GM12878 (cell line): ENCODE measurements at regions not wholly inside any gene's neighbourhood (a gene's known extent, or its start where the extent isn't known, plus 50 kb on each side); places are given as distances from the start of the nearest gene placed in this dataset.

Experiments used
- ATAC-seq: fragments of 200-7000 bp; cut with Tn5 transposase; 3 replicates; pipeline ENCODE4 v1.9.1; 2020; ENCODE audit warnings: mild to moderate bottlenecking, moderate library complexity
- BruUV-seq: library from RNA; stranded (reverse); fragments of 400-500 nt; replicated peaks from 2 replicates; lab custom pipeline; 2021; lab: Mats Ljungman, UMichigan
- CTCF ChIA-PET: fragments of 300-600 bp; sonication (Branson Sonifier 250); formaldehyde crosslinking; extraction: SDS; loops from one replicate; lab custom pipeline; 2021; ENCODE audit warnings: inconsistent platforms; lab: Yijun Ruan, JAX
- POLR2A ChIA-PET: fragments of 350-600 bp; formaldehyde crosslinking; extraction: SDS; loops from one replicate; lab custom pipeline; 2021; ENCODE audit warnings: inconsistent platforms; lab: Charles Lee
- RAD21 ChIA-PET: fragments of 300-600 bp; sonication (Branson Sonifier 250); formaldehyde crosslinking; loops from one replicate; lab custom pipeline; 2023; ENCODE audit warnings: antibody characterized with exemption; ENCODE audit not compliant: unreplicated experiment; lab: Charles Lee
- SMC1A ChIA-PET: fragments of 300-600 bp; sonication (Branson Sonifier 250); formaldehyde crosslinking; loops from one replicate; lab custom pipeline; 2023; ENCODE audit not compliant: unreplicated experiment, uncharacterized antibody; lab: Charles Lee
- DNase-seq: peaks from one replicate; pipeline ENCODE4 v3.0.0-alpha.2; 2011; ENCODE audit warnings: low read depth, low spot score
- FAIRE-seq: peaks from 3 replicates; lab custom pipeline; 2011; peaks lifted over from hg19 to GRCh38; lab: Jason Lieb, UNC
- H2AFZ ChIP-seq: 2 replicates; pipeline ENCODE4 v1.6.0; 2011; ENCODE audit warnings: low read depth, low read length, control low read depth; ENCODE audit not compliant: control insufficient read depth
- H3K27ac ChIP-seq: 2 replicates; pipeline ENCODE4 v1.5.1; 2011; ENCODE audit warnings: control low read depth; ENCODE audit not compliant: control insufficient read depth, insufficient read depth
- H3K27me3 ChIP-seq, 2 experiments: replicated peaks in 1 of 2; 2 replicates each; pipeline versions ENCODE4 v1.6.0 to v1.6.1; 2011; ENCODE audit warnings: low read length in 1 of 2; ENCODE audit not compliant: control insufficient read depth in 2 of 2, insufficient read depth in 2 of 2
- H3K36me3 ChIP-seq, 2 experiments: 2 replicates each; pipeline ENCODE4 v1.5.1; 2011; ENCODE audit warnings: low read length in 1 of 2; ENCODE audit not compliant: control insufficient read depth in 2 of 2, insufficient read depth in 2 of 2
- H3K4me1 ChIP-seq: 2 replicates; pipeline ENCODE4 v1.6.1; 2011; ENCODE audit warnings: mild to moderate bottlenecking, low read length, moderate library complexity, mixed read lengths; ENCODE audit not compliant: control insufficient read depth, insufficient read depth
- H3K4me2 ChIP-seq: 2 replicates; pipeline ENCODE4 v1.6.0; 2011; ENCODE audit warnings: control low read depth; ENCODE audit not compliant: control insufficient read depth, insufficient read depth
- H3K4me3 ChIP-seq: fragments of 200-600 bp; sonication (generic); 2 replicates; pipeline ENCODE4 v1.5.1; 2016
- H3K79me2 ChIP-seq: 2 replicates; pipeline ENCODE4 v1.6.0; 2011; ENCODE audit warnings: low read length; ENCODE audit not compliant: control insufficient read depth, insufficient read depth
- H3K9ac ChIP-seq: 2 replicates; pipeline ENCODE4 v1.8.0; 2011; ENCODE audit warnings: low read length, control low read depth, mixed read lengths; ENCODE audit not compliant: control insufficient read depth, insufficient read depth
- H3K9me3 ChIP-seq: replicated peaks from 3 replicates; pipeline ENCODE4 v1.5.1; 2011; ENCODE audit warnings: mild to moderate bottlenecking, low read length; ENCODE audit not compliant: control insufficient read depth, insufficient read depth
- H4K20me1 ChIP-seq: 2 replicates; pipeline ENCODE4 v1.6.0; 2011; ENCODE audit not compliant: control insufficient read depth, insufficient read depth
- ATF7 ChIP-seq: fragments of 450-650 bp; IDR thresholded peaks from 2 replicates; pipeline ENCODE4 v1.6.1; 2016; ENCODE audit warnings: low read depth, mild to moderate bottlenecking
- BHLHE40 ChIP-seq, 2 experiments: fragments of 450-650 bp in 1 of 2; IDR thresholded peaks; 2 replicates each; pipeline ENCODE4 v1.6.1; 2011 to 2017; ENCODE audit warnings: low read depth in 2 of 2, borderline replicate concordance in 1 of 2, improper control_type of control experiment in 1 of 2, low read length in 1 of 2, mild to moderate bottlenecking in 1 of 2
- BMI1 ChIP-seq: fragments of 450-650 bp; IDR thresholded peaks from 2 replicates; pipeline ENCODE4 v1.6.1; 2016; ENCODE audit warnings: mild to moderate bottlenecking, moderate library complexity, borderline replicate concordance
- E2F4 ChIP-seq: IDR thresholded peaks from 2 replicates; pipeline ENCODE4 v1.6.1; 2012; ENCODE audit warnings: low read depth, low read length, improper control_type of control experiment
- E2F8 ChIP-seq: fragments of 450-650 bp; IDR thresholded peaks from 2 replicates; pipeline ENCODE4 v1.6.1; 2018; ENCODE audit warnings: mild to moderate bottlenecking, low read depth, moderate library complexity; ENCODE audit not compliant: partially characterized antibody
- KDM1A ChIP-seq: fragments of 200-600 bp; sonication (generic); IDR thresholded peaks from 2 replicates; pipeline ENCODE4 v1.6.1; 2016; ENCODE audit warnings: borderline replicate concordance
- MYB ChIP-seq: fragments of 150-350 bp; IDR thresholded peaks from 2 replicates; pipeline ENCODE4 v1.6.1; 2014; ENCODE audit warnings: mild to moderate bottlenecking, low read depth, low read length, borderline replicate concordance
- NFYB ChIP-seq: IDR thresholded peaks from 2 replicates; pipeline ENCODE4 v1.6.1; 2011; ENCODE audit warnings: low read depth, mild to moderate bottlenecking, low read length, improper control_type of control experiment, moderate library complexity; ENCODE audit not compliant: insufficient read depth
- NR2C2 ChIP-seq: IDR thresholded peaks from 2 replicates; pipeline ENCODE4 v1.6.1; 2011; ENCODE audit warnings: borderline replicate concordance, low read depth; ENCODE audit not compliant: control insufficient read depth, insufficient read length
- PBX3 ChIP-seq: IDR thresholded peaks from 2 replicates; pipeline ENCODE4 v1.6.1; 2011; ENCODE audit warnings: mild to moderate bottlenecking, low read depth, low read length, moderate library complexity; ENCODE audit not compliant: insufficient replicate concordance
- POU2F2 ChIP-seq: IDR thresholded peaks from 3 replicates; pipeline ENCODE4 v1.6.1; 2011; ENCODE audit warnings: low read depth, mild to moderate bottlenecking, low read length, borderline replicate concordance
- SP1 ChIP-seq: IDR thresholded peaks from one replicate; pipeline ENCODE4 v1.6.1; 2011; ENCODE audit warnings: low read depth, low read length
- TAF1 ChIP-seq: IDR thresholded peaks from 2 replicates; pipeline ENCODE4 v1.6.1; 2011; ENCODE audit warnings: mild to moderate bottlenecking, low read depth, low read length, borderline replicate concordance
- YY1 ChIP-seq: IDR thresholded peaks from 2 replicates; pipeline ENCODE4 v1.6.1; 2011; ENCODE audit warnings: low read depth, mild to moderate bottlenecking, low read length
- ZNF687 ChIP-seq: fragments of 450-650 bp; IDR thresholded peaks from 2 replicates; pipeline ENCODE4 v1.6.1; 2017; ENCODE audit warnings: mild to moderate bottlenecking, moderate library complexity
- ZZZ3 ChIP-seq: IDR thresholded peaks from 2 replicates; pipeline ENCODE4 v1.6.1; 2011; ENCODE audit warnings: low read depth; ENCODE audit not compliant: control insufficient read depth, insufficient read length
- WGBS: methylation state at CpG from one replicate; pipeline ENCODE4 v1.1.6; 2016; ENCODE audit warnings: low lambda C conversion rate; ENCODE audit not compliant: insufficient replicate concordance, insufficient coverage; ENCODE audit errors: missing lambda C conversion rate; 5-methylcytosine and 5-hydroxymethylcytosine counted together
- in situ Hi-C: fragments of 300-500 bp; cut with MboI; formaldehyde crosslinking; loops from 9 replicates; pipeline ENCODE4 v1.14.3; 2018; ENCODE audit warnings: mixed read lengths
- intact Hi-C: fragments of 100-400 bp; cut with micrococcal nuclease; formaldehyde crosslinking; loops from one replicate; pipeline ENCODE4 v1.14.2; 2022; ENCODE audit not compliant: unreplicated experiment

- ChIA-PET CTCF (no interaction called here), RAD21 (no interaction called here), POLR2A (no interaction called here), SMC1A (no interaction called here)
- H3K4me1 ChIP-seq: no peaks in the 10 kb centered on the region
- in situ Hi-C loops (no loop called here), intact Hi-C loops (no loop called here)
- H3K9me3 ChIP-seq: no peaks in the 10 kb centered on the region
- no peak overlapping the region for H3K4me3 ChIP-seq
- no peak overlapping the region for H3K27ac ChIP-seq
- no peak overlapping the region for H3K4me2 ChIP-seq
- H3K27me3 ChIP-seq: no peaks in the 10 kb centered on the region
- no peak overlapping the region for H3K9ac ChIP-seq
- H4K20me1 ChIP-seq: no peaks in the 10 kb centered on the region
- BruUV-seq: no TSS peak
- FAIRE-seq: no peak
- no peak for ATAC-seq
- no peak overlapping the region for H2AFZ ChIP-seq
- no peaks in the 10 kb centered on the region for H3K79me2 ChIP-seq
- no peak for DNase-seq
- no peaks in the 10 kb centered on the region for H3K36me3 ChIP-seq
- WGBS: 33% methylated on average over 5 of the region's 5 CpGs
- TF ChIP-seq TAF1: no peak
- TF ChIP-seq ZNF687: no peak
- TF ChIP-seq SP1: no peak
- no peak for TF ChIP-seq PBX3
- TF ChIP-seq KDM1A: no peak
- TF ChIP-seq POU2F2: no peak
- no peak for TF ChIP-seq E2F4
- TF ChIP-seq BMI1: no peak
- no peak for TF ChIP-seq BHLHE40 (IDR thresholded peaks at IDR 0.05; ENCODE audit: borderline replicate concordance in 1 of 2, low read depth in 2 of 2, low read length in 1 of 2)
- TF ChIP-seq E2F8: no peak
- TF ChIP-seq YY1: no peak
- TF ChIP-seq ATF7: no peak
- no peak for TF ChIP-seq MYB
- TF ChIP-seq ZZZ3: no peak
- no peak for TF ChIP-seq NFYB
- TF ChIP-seq NR2C2: no peak
Observed at GRCh38 chr7:19390795-19391194, 245.6 kb upstream of the FERD3L start.
